Stimulated activated CD8-positive, alpha-beta memory T cell treated with anti-CD3 and anti-CD28 coated beads, Interleukin-7, amount 100 ng/mL, for 24 hours (primary cell): ENCODE measurements at regions not wholly inside any gene's neighbourhood (a gene's known extent, or its start where the extent isn't known, plus 50 kb on each side); places are given as distances from the start of the nearest gene placed in this dataset.

Experiments used
- DNase-seq: peaks from one replicate; pipeline ENCODE4 v3.0.0-alpha.2; 2020; ENCODE audit warnings: low read depth

- DNase-seq = no peak
Observed at GRCh38 chr1:34270181-34270580, 93.5 kb downstream of the C1orf94 start.

GRCh38 chr1:34272152-34272551, 95.4 kb downstream of the C1orf94 start:
- DNase-seq = no peak

- no peak for DNase-seq
Observed at GRCh38 chr1:34275150-34275549, 98.4 kb downstream of the C1orf94 start.

- DNase-seq = no peak
Observed at GRCh38 chr1:34276606-34277005, 99.9 kb downstream of the C1orf94 start.

GRCh38 chr1:34277150-34277549, 100.4 kb downstream of the C1orf94 start:
- no peak for DNase-seq

- no peak for DNase-seq
Observed at GRCh38 chr1:34278211-34278610, 101.5 kb downstream of the C1orf94 start.

GRCh38 chr1:34279971-34280370, 103.3 kb downstream of the C1orf94 start:
- no peak for DNase-seq

- DNase-seq = no peak
Observed at GRCh38 chr1:34280509-34280908, 103.8 kb downstream of the C1orf94 start.

GRCh38 chr1:34283142-34283541, 106.4 kb downstream of the C1orf94 start:
- DNase-seq = no peak

GRCh38 chr1:34286511-34286910, 109.8 kb downstream of the C1orf94 start:
- no peak for DNase-seq

- DNase-seq = no peak
Observed at GRCh38 chr1:34290831-34291230, 114.1 kb downstream of the C1orf94 start.

- no peak for DNase-seq
Observed at GRCh38 chr1:34292472-34292871, 115.8 kb downstream of the C1orf94 start.

GRCh38 chr1:34296059-34296458, 119.4 kb downstream of the C1orf94 start:
- no peak for DNase-seq

GRCh38 chr1:34302798-34303197, 126.1 kb downstream of the C1orf94 start:
- no peak for DNase-seq

- no peak for DNase-seq
Observed at GRCh38 chr1:34303218-34303617, 126.5 kb downstream of the C1orf94 start.

GRCh38 chr1:34306568-34306967, 129.9 kb downstream of the C1orf94 start:
- DNase-seq = no peak

- DNase-seq = no peak
Observed at GRCh38 chr1:34312359-34312758, 135.7 kb downstream of the C1orf94 start.

- no peak for DNase-seq
Observed at GRCh38 chr1:34315974-34316373, 139.3 kb downstream of the C1orf94 start.

- no peak for DNase-seq
Observed at GRCh38 chr1:34316773-34317172, 140.1 kb downstream of the C1orf94 start.

GRCh38 chr1:34319218-34319617, 142.5 kb downstream of the C1orf94 start:
- no peak for DNase-seq

- no peak for DNase-seq
Observed at GRCh38 chr1:34320053-34320669, 143.5 kb downstream of the C1orf94 start.

- no peak for DNase-seq
Observed at GRCh38 chr1:34322969-34323368, 146.3 kb downstream of the C1orf94 start.

- DNase-seq = no peak
Observed at GRCh38 chr1:34324879-34325440, 148.3 kb downstream of the C1orf94 start.

- DNase-seq = no peak
Observed at GRCh38 chr1:34328281-34328799, 151.6 kb downstream of the C1orf94 start.
